ENCODE measurements at regions not wholly inside any gene's neighbourhood (a gene's known extent, or its start where the extent isn't known, plus 50 kb on each side); places are given as distances from the start of the nearest gene placed in this dataset.

DNA sequence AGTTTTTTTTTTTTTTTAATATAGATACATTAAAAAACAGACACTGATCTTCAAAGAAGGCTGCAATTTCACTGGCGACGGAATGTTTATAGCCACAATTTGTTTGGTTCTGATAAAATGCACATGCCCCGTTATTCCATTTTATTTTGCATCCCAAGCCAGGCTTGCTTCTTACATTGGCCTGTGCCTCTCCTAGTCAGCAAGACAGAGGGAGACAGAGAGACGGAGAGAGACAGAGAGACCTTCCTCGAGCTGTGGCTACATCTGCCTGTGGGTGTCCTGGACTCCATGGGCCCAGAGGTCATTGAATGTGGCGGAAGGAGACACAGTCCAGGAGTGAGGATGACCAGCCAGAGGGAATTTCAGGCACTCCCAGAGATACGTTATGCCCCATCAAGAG, 926.6 kb downstream of the VRK1 start:
- no peak for DNase-seq (ENCODE audit: low read depth)

DNA sequence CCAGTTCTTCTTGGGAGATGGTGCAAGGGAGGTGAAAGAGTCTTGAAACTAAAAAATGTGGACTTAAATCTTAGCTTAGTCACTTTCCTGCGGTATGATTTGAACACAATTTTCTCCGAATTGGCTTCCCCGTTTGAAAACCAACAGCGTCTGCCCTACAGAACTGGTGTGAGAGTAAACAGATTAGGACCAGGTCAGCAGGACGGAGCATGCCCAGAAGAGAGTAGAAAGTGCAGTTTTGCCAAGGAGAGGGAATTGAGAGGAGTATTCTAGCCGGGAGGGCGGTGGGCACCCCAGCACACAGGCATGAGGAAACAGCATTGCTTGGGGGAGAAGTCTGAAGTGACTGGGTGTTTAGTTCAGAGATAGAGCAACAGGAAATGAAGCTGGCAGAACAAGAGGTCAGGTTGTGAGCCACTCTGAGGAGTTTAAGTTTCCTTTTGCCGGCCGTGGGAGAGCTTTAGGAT, 927.1 kb downstream of the VRK1 start:
- DNase-seq (ENCODE audit: low read depth) = no peak

DNA sequence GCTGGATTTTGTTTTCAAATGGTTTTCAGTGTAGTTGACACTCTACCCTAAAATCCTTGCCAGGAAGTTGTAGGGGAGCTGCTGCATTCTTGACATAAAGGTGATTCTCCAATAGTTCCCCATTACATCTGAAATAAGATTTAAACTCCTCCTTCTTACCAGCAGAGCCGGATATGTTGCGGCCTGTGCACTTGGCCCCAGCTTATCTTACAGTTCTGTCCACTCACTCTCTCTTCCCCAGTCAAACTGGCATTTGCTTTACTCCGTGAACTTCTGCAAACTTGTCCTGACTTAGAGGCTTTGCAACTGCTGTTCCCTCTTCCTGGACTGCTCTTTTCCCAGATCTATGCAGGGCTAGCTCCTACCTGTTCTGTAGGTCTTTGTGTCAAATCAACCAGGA, 929.5 kb downstream of the VRK1 start:
- DNase-seq (ENCODE audit: low read depth) = no peak

DNA sequence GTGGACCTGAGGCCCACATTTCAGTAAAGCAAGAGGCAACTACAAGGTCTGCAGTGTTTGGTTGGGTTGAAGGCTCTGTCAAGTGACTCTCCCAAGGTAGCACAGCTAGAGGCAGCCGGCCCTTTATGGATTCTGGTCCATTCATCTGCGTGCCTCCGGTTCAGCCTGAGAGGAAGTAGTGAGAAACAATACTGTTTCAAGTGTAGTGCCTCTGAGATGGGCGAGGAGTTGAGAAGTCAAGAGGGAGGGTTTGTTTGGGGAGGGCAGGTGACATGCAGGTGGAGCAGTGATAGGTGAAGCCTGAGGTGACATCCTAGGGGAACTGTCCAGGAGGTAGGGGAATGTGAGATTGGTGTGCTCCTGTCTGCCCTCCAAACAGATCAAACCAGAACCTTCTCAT, 933.5 kb downstream of the VRK1 start:
- DNase-seq (ENCODE audit: low read depth) = no peak

DNA sequence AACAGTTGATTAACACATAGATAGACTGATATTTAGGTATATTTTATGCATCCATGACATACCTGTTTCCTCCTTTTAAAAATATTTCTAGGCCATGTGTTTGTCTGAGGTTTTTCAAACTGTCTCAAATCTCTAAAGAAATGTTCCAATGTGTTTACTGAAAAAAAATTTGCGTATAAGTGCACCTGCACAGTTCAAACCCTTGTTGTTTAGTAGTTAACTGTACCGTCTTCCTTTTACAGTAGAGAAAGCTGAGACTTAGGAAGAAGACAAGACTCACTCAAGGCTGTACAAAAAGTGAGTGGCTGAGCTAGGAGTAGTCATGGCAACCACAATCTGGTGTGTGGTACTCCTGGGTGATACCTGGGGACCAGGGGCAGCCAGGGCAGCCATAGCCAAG, 934.6 kb downstream of the VRK1 start:
- no peak for DNase-seq (ENCODE audit: low read depth)

DNA sequence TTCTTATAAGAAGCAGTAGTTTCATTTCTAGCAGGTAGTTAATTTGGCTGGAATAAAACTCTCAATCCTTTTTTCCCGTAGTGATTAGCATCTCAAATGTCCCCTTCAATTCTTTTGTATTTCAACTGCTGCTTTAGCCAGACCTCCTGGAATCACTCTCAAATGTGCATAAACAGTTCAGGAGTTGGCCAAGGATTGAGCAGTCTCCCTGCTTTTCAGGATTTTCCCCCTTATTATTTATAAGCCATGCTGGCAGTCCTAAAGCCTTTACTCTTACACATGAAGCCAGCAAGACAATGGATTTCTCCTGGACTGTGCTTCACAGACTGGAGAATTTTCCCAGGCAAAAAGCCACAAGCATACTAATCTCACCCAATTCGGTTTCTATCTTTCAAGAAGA, 950.1 kb downstream of the VRK1 start:
- DNase-seq (ENCODE audit: low read depth) = no peak

DNA sequence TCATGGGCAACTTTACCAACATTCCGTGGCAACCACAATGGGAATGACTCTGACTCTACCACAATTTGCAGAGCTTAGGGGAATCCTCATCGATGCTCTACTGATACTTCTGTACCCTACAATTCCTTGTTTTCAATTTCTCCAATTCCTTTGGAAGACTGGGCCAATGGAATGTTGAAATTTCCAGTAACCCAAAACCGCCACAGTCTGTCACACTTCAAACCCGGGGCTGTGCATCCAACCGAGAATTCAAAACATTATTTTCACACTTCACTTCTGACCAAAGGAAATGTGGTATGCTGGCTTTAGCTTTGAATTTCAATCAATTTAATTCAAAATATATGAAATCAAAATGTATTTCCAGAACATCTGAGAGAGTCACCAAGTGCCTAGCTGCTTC, 951.4 kb downstream of the VRK1 start:
- DNase-seq (ENCODE audit: low read depth) = no peak

DNA sequence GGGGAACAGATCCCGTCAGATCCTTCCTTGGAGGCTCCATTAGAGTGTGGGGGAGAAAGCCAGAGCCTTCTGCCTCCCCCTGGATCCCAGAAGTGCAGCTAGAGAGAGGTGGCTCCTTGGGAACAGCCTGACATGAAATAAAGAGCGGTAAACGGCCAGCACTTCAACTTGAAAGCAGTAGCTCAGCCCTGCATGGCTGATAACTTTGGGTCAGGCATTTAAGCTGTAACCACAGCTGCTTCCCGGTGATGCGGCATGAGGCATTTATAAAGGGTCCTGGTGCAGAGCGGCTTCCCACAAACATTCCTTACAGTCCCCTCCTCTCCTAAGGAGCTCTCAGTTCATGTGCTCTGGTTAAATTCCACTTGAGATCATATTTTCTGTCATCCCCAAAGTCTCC, 960.3 kb downstream of the VRK1 start:
- no peak for DNase-seq (ENCODE audit: low read depth)

DNA sequence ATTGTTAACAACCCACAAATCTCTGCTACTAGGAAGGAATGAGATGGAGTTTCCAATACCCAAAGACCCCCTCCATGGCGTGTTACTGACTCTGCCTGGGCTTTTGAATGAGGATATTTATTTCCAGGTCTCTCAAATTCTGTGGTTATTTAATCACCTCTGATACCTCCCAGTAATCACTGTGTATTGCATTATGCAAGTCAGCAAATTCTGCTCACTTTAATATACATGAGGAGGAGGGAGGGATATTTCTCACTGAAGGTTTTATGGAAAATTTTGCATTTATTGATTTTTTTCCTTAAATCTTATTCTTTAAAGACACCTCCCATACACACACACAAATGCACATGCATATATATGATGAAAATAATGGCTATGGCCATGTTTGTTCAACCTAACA, 962.9 kb downstream of the VRK1 start:
- DNase-seq (ENCODE audit: low read depth) = no peak

DNA sequence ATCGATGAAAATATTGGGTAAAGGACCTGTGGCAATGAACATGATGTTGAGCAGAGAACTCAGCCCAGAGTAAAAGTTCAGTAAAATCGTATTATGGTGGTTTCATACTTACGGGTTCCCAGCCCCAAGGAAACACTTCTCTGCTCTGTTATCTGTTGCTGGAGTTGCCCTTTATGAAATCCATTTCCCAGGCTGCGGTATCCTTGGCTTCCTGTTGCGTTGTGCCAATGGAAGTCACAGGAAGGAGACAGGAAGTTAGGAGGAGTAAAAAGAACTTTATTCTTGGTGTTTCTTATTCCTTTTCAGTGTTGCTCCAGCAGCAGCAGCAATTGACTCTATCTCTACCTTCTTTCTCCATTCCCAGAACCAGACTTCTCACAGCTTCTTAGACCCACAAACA, 965.2 kb downstream of the VRK1 start:
- no peak for DNase-seq (ENCODE audit: low read depth)

DNA sequence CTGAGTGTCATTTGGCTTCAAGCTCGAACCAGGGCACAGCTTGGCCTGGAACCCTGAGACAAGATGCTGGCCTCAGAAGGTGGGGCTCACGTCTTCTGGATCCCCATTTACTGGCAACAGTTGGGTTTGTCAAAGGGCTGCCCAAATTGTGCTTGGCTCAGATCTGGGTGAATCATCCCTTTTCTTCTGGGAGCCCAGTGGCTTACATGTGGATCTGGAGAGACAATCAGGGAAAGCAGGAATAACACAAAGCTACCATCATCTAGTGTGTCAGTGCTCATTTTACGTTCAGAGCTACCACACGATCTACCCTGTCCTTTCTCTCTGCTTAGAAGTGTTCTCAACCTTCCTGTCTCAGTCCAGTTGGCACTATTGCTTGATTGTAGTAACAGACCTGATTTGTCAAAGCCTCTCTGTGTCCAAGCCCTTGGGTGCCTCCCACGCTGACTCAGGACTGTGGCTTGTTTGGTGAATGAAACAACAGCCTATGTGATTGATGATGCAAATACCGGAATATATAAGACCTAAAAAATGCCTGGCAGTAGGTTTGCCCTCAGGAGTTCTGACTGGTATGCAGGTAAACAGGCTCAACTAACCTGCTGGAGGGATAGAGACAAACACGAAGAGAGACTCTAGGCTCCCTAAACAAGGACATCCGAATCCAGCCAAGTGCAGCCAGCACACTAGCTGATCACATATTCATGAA, 974.3 kb downstream of the VRK1 start:
- DNase-seq (ENCODE audit: low read depth) = no peak

DNA sequence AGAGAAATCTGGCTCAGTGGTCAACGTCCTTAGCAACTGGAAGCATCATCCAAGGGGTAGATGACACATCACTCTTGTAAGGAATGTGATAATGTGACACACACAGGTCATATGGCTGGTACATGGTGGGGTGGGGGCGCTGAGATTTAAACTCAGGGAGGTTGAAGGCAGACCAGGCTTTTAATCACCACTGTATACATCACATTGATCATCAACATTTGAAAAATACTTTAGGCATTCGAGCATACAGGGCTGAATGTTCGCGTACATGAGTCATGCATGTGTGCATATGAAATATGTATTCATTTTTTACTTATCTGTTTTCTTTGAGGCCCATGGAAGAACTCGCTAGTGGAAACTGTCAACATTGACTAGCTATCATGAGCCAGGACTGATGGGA, 976.4 kb downstream of the VRK1 start:
- DNase-seq (ENCODE audit: low read depth) = no peak

DNA sequence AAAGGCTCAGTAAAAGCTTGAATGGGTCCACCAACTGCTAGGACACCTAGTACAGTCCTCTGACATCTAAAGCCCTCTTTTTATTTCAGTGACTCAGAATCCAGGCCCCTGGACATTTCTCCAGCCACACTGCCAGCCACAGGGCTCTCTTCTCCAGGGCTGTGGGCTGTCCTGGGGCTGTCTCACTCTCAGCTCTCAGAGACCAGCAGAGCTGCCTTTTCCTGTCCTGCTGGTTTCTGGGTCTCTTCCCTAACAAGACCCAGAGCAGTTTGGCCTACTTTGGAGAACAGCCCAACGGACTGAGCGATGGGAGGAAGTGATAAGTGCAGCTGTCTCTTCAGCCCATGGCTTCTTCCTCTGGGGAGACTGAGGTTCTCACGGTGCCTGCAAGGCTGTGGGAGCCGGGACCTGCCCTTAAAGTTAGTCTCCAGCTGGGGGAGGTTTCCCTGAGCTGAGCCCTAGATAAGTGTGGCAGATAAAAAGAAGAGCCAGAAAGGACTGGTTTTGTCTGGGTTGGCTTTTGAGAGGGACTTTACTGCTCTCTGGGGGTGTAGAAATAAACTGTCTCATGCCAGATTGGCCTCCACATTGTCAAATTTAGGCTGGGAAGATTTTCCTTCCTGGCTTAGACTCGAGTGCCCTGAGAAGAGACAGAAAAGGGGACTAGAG, 979.8 kb downstream of the VRK1 start:
- DNase-seq (ENCODE audit: low read depth) = no peak

DNA sequence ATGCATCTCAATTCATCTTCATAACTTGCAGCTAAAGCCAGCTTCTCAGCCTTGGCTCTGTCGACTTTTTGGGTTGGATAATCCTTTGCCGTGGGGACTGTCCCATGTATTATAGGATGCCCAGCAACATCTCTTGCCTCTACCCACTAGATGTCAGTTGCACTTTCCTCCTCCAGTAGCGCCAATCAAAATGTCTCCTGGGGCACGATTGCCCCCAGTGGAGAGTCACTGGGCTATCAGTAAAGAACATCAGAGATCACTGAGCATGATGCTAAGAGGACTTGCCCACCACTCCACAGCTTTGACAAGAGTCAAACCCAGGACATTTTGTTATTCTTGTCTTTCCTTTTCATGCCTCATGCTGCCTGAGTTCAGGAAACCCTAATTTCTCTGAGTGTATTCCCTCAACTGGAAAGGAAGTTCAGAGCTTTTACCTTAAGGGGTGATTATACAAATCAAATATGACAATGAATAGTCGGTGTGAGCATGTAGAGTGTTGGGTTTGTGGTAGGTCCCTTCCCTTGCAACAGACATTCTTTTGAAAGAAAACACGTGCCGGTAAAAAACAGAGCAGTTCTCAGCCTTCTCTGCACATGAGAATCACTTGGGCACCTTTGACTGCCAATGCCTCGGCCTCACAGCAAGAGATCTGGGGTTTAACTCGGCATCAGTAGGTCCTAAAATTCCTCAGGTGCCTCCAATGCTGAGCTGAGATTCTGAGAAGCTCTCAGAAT, 980.6 kb downstream of the VRK1 start:
- no peak for DNase-seq (ENCODE audit: low read depth)

DNA sequence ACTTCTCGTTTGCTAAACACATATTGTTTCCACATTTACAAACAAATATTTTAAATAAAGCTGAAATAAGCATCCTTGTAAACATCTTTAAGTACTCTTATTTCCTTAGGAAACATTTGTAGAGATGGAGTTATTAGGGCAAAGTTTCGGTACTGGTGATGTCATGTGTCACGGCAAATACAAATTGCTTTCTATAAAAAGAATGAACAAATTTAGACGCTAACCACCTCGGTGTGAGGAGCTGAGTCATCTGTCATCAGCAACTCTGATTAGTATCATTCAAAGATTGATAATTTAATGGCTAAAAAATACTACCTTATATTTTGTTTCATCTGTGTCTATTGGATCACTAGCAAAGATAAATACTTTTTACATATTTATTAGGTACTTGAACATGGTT, 982.0 kb downstream of the VRK1 start:
- no peak for DNase-seq (ENCODE audit: low read depth)

DNA sequence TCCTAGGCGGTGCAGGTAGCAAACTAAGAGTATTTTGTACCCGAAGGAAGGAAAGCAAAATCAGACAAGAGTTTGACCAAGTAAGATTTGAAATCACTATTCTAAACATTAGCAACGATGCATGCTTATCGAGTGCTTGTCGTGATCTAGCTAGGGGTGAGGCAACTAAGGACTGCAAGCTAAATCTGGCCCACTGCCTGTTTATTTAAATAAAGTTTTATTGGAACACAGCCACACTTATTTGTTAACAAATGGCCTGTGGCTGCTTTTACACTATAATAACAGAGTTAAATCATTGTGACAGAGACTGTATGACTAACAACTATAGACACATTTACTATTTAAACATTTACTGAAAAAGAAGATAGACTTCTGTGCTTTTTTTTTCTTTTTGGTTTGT, 983.6 kb downstream of the VRK1 start:
- no peak for DNase-seq (ENCODE audit: low read depth)

DNA sequence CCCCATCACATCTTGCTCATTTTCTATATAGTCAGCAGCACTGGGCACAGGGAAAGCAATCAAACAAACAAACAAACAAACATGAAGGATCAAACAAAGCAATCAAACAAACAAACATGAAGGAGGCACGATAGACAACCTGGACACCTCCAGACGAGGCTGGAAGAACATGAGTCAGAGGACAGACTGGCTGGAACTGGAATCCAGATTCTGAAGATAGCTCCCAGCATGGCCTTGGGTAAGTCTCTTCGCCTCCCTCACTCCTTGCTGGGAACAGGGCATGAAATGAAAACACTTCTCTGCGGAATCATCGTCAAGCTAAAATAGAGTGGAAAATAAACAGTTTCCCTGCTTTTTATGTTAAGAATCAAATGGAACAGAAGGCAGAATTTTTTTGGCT, 984.8 kb downstream of the VRK1 start:
- no peak for DNase-seq (ENCODE audit: low read depth)

DNA sequence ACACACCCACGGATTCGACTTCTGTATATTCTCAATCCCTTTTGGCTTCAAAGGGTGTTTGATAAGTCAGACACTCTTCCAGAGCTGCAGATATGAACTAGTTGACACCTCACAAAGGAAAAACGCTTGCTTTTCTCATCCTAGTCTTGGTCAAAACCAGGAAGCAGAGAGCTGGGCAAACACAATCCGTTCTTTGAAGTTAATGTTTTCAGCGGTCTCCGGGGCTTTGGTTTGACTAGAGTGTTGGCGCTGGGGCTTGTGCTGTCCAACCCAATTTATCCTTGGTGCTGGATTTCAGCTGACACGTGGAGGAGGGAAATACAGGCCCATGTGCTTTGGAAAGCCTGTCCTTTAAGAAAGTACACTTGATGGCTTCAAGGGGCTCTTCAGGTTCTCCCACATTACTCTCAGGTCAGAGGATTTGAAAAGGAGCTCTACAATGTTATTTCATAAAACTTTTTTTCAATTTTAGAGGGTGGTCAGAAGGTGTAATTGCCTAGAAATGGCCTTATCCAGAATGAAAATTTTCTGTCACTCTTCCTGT, 985.8 kb downstream of the VRK1 start:
- no peak for DNase-seq (ENCODE audit: low read depth)

DNA sequence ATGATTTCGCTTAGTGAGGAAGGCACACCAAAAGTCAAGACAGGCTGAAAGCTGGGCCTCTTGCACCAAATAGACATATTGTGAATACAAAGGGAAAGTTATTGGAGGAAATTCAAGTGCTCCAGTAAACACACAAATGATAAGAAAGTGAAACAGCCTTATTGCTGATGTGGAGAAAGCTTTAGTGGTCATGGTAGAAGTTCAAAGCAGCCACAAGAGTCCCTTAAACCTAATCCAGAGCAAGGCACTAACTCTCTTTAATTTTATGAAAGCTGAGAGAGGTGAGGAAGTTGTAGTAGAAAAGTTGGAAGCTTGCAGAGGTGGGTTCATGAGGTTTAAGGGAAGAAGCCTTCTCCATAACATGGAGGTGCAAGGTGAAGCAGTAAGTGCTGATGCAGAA, 988.3 kb downstream of the VRK1 start:
- DNase-seq (ENCODE audit: low read depth) = no peak

DNA sequence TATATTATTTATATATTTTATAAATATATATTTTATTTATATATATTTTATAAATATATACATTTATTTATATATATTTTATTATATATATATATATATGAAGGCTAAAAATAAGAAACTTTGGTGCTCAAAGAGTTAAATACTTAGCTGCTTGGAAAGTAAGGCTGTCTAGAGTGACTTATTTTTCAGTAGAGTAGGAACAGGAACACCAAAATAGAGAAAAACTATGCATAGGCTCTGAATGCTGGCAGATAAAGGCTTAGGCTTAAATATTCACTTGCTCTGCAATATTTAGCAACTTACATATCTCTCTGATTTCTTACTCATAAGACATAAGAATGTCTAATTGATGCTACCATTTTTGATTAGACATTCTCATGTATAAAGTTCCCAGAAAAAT, 991.2 kb downstream of the VRK1 start:
- no peak for DNase-seq (ENCODE audit: low read depth)

DNA sequence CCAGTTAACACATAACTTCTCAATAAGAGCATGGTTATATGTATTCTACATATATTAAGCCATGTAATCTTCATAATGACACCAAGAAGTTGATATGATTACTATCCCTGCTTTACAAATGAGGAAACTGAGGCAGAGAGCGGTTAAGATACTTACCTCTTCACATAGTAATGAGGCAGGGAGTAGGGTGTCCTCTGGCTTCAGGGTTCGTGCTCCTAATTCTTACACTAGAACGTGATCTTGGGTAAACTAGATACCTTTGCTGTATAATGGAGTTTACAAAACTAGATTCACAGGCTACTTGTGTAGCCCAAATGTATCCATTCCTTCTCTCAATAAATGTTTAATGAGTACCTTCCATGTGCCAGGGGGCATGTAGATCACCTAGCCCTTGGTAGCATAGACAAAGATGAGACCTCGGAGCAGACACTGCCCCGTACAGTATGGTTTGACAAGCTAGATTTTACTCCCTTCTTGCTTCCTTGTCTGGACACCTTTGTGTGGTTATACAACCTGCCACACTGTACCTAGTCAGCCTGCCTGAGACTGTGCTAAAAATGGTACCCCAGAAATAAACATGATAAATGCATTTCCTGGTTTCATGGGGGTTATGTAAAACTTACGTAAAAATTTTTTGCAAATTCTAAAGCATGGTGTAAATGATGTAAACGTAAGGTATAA, 991.8 kb downstream of the VRK1 start:
- DNase-seq (ENCODE audit: low read depth) = no peak

DNA sequence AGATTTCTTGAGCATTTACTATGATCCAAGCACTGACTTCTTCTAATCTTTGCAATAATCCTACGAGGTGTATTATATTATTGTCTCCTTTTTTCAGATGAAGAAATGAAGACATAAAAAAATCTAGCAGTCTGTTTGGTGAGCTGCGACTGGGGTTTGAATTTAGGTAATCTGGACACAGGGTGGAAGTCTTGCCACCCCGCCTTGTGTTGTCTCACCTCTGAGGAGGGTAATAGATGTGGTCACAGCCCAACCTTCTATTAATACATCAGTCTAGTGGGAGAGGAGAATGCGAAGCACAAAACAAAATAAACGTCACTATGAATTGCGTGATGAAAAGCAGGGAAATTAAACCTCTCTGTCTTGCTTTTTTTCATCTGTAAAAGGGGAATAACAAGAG, 993.9 kb downstream of the VRK1 start:
- no peak for DNase-seq (ENCODE audit: low read depth)

DNA sequence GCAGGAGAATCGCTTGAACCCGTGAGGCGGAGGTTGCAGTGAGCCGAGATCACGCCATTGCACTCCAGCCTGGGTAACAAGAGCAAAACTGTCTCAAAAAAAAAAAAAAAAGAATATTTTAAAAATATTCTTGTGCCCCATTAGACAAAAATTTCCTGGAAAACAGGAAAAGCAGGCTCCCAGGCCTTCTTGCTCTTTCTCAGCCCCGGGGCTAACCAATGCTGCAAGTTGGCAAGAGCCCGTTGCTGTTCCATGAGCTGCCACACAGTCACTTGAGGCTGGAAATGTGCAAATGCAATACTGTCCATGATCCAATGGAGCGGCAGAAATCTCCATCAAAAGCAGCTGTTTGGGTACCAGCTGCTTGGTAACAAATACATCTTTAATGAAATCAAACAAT, 994.7 kb downstream of the VRK1 start:
- no peak for DNase-seq (ENCODE audit: low read depth)
